GM18867 (cell line): ENCODE measurements at regions not wholly inside any gene's neighbourhood (a gene's known extent, or its start where the extent isn't known, plus 50 kb on each side); places are given as distances from the start of the nearest gene placed in this dataset.
"Not testable (repeated sequence)": the region's sequence is repeated elsewhere in the genome, so short reads cannot be mapped to it uniquely, and the experiment has no call there.

Source experiments
- ATAC-seq: cut with Tn5 transposase; IDR thresholded peaks from one replicate; pipeline ENCODE4 v1.9.1; 2021; ENCODE audit warnings: mild to moderate bottlenecking, moderate library complexity; ENCODE audit not compliant: unreplicated experiment

GRCh38 chrX:40380655-40381488 is 199.9 kb upstream of the ATP6AP2 start:
- ATAC-seq = no peak

- no peak for ATAC-seq
Observed at GRCh38 chrX:40377684-40378083, 203.1 kb upstream of the ATP6AP2 start.

DNA sequence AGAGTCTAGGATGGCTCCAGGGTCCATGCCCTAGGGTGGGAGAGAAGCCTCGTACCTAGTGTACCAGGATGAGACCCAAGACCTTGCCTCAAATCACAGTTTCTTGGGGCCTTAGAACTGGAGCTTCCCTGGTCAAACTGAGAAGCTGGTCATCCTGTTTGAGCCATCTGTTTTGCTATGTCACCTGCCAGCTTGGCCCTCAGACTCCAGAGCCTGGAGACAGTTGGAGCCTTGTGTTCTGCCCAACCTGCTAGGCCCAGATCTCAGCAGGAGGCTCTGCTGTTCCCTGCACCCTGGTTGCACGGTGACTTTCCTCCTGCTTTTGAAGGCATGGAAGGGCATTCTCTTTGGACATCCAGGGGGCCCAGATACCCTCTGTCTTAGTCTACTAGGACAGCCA is 206.3 kb upstream of the ATP6AP2 start:
- no peak for ATAC-seq

- no peak for ATAC-seq
Observed at GRCh38 chrX:40373641-40374040, 207.1 kb upstream of the ATP6AP2 start.

GRCh38 chrX:40373025-40373424 is 207.7 kb upstream of the ATP6AP2 start:
- no peak for ATAC-seq

DNA sequence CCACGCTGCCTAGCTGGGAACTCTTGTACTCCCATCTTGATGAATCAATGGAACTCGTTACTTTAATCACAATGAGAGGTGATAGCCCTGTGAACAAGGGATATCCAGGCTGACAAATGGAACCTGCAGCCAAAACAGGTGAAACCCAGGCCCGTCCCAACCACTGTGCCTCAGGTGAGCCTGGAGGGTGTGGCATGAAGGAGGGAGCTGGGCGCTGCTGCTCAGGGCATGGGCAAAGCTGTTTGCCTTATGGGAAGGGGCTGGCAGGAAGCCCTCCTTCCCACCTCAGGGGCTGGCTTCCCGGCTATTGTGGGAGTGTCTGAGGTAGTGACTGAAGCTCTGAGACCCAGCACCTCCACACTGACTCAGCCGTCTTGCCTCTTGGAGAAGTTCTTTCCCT is 209.4 kb upstream of the ATP6AP2 start:
- no peak for ATAC-seq

DNA sequence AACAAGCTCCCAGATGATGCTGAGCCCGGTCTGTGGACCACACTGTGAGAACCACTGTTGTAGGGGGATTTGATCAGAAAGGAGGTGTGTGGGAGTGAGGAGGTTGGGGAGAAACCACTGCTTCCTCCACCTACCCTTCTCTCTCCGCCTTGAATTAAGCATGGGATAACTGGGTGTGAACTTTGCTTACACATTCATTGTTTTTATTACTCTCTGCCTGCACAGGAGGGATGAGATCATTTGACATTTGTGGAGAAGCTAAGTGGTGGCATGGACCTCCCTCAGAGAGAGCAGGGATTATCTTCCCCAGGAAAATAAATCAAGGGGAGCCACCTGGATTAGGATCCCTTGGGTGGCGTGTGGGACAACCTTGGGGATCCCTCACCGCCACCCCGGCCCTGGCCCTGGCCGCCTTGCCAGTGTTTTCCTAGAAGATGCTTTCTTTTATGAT is 212.1 kb upstream of the ATP6AP2 start:
- no peak for ATAC-seq

DNA sequence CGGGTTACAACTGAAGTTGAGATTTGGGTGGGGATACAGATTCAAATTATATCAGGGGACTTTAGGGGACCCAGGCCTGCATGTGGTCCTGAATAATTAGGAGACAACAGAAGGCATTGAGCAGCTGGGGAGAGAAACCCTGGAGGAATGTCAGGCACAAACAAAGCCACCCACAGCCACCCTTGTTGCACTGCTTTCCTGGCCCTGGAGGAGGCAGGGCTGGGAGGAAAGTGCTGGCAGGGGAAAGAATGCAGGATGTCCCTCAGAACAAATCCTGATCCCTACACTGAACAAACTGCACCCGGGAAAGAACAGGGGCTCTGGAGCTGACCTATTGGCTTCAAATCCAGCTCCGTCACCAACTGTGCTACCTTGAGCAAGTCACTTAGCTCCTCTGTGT is 214.1 kb upstream of the ATP6AP2 start:
- no peak for ATAC-seq

DNA sequence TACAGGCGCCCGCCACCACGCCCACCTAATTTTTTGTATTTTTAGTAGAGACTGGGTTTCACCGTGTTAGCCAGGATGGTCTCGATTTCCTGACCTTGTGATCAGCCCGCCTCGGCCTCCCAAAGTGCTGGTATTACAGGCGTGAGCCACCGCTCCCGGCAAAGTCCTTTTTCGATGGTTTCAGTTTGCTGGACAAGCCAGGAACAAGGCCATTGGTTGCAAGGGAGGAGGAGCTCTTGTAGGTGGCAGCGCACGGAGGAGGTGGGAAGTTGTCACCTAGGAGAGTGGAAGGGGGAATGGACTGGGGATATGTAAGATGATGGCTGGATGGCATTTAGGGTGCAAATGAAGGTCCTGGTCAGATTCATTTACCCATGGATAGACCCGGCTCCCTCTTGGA is 218.5 kb upstream of the ATP6AP2 start:
- ATAC-seq = not testable (repeated sequence)

DNA sequence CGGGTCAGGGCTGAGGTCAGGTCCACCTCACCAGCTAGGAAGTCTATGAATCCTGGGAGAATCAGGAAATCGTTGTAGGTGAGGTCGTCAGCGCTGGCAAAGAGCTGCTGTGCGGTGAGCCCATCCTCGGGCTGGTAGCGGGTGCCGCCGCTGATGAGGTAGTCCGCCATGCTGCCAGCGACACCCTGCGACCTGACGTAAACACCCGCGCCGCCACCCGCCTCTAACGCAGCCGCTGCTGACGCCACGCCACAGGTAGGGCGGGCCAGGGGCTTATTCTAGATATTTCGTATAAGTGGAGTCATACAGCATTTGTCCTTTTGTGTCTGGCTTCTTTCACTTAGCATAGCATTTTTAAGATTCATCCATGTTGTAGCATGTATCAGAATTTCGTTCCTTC is 220.2 kb upstream of the ATP6AP2 start:
- ATAC-seq = no peak

DNA sequence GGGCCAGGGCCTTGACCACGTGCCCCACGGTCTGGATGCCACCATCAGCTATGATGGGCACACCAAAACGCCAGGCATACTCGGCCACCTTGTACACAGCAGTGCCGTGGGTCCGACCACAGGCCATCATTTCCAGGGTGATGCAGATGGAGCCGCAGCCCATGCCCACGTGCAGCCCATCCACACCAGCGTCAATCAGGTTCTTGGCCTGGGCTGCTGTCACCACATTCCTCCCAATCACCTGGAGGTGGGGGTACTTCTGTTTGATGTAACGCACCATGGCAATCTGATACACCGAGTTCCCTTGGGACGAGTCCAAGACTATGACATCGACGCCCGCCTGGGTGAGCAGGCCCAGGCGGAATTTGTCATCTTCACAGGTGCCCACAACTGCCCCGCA is 221.2 kb upstream of the ATP6AP2 start:
- no peak for ATAC-seq

GRCh38 chrX:40358994-40359393 is 221.8 kb upstream of the ATP6AP2 start:
- no peak for ATAC-seq

- ATAC-seq = no peak
Observed at GRCh38 chrX:40349251-40349650, 231.5 kb upstream of the ATP6AP2 start.

- ATAC-seq = no peak
Observed at GRCh38 chrX:40346379-40346778, 234.4 kb upstream of the ATP6AP2 start.

DNA sequence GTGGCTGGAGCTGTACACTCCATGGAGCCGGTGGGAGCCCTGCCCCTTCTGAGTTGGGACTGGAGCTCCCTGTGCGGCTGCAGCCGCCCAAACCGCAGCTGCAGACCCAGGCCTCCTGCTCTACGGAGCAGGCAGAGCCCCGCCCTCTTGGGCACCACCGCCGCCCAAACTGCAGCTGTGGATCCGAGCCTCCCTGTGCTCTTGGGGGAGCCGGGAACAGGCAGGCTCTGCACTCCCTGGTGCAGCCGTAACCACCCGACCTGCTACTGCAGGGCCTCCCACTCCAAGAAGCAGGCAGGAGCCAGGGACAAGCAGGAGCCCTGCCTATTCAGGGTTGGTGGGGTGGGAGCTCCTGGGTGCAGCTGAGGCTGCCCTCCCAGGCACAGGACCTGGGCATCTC is 237.5 kb upstream of the ATP6AP2 start:
- ATAC-seq = no peak

GRCh38 chrX:40340116-40340515 is 240.7 kb upstream of the ATP6AP2 start:
- no peak for ATAC-seq

DNA sequence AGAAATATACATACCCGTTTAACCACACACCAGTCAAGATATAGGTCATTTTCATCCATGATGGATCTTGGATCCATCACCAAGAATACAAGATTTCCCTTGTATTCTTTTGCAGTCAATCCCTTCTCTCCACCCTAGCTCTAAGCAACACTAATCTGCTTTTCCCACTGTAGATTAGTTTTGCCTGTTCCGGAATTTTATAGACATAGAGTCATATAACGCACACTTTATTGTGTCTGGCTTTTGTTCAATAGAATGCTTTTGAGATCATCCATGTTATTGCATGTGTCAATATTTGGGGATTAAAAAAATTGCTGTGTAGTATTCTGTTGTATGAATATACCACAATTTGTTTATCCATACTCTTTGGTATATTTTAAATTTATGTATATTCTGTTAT is 235.6 kb upstream of the BCOR start:
- no peak for ATAC-seq

GRCh38 chrX:40331762-40332161 is 234.0 kb upstream of the BCOR start:
- no peak for ATAC-seq

- no peak for ATAC-seq
Observed at GRCh38 chrX:40331353-40331752, 233.6 kb upstream of the BCOR start.

DNA sequence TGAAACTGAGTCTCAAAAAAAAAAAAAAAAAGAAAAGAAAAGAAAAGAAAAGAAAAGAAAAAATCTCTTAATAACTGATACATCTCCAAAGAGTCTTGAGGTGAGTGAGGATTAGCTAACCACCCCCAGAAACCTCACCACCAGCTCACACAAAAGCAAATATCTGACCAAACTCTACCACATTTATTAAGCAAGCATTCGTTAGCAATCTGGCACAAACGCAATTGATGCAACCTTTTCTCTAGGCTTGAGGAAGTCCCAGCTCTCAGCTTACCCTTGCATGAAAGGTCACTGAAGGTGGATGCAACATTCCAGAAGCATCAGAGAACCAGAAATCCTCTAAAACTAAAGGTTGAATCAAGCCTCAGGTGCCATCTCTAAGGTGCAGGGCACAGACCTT is 231.9 kb upstream of the BCOR start:
- no peak for ATAC-seq

DNA sequence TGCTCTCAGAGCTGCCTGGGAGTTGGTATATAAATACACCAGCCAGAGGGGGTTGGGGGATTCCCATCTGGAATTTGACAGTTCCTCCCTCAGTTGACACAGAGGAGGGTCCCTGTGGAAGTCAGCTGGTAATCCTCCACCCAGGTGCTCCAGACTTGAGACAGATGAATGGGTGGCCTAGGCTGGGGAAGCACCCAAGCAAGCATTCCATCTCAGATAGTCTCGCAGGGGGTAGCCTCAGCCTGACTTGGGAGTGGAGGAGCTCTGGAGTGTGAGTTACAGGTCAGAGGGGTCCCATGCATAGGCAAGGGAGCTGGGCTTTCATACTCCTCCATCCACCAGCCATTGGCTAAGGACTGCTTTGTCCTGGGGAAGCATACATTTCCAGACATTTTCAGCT is 229.3 kb upstream of the BCOR start:
- no peak for ATAC-seq

DNA sequence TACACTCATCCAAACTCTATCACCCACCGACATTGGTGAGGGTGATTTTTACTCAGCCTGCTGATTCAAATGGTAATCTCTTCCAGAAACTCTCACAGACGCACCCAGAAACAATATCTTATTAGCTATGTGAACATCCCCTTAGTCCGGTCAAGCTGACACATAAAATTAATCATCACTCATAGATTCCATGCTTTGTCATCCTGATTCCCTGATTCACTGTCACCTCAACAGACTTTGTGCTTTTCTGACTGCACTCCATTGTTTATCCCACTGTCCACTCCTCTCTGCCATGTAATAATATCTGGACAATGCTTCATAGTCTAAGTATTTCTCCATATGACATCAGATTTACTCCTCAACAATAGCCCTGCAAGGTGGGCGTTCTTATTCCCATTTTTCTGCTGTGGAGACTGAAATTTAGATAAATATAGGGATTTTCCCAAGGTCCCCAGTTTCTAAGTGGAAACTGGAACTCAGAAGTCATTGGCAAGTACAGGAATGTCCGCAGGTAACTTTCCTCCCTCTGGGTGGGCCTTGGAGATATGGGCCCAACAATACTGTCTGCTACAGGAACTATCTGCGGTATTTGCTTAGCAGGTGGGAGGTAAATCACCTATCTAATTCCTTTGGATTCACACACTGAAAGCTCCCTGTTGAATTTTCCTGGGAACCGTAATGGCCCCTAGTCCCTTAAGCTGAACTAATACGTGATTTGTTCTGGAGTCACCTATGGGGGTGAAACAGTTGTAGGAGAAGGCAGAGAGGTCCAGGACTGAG is 228.6 kb upstream of the BCOR start:
- ATAC-seq = no peak
